NCI-H2227 (cell line): ENCODE measurements at regions not wholly inside any gene's neighbourhood (a gene's known extent, or its start where the extent isn't known, plus 50 kb on each side); places are given as distances from the start of the nearest gene placed in this dataset.

ENCODE experiments used
- DNase-seq: peaks from one replicate; lab custom pipeline; 2025; ENCODE audit not compliant: unreplicated experiment; lab: John Stamatoyannopoulos, UW

GRCh38 chr9:28293369-28294090 is 720.2 kb upstream of the C9orf72 start:
- no peak for DNase-seq

- no peak for DNase-seq
Observed at GRCh38 chr9:28301281-28301680, 728.0 kb upstream of the C9orf72 start.

GRCh38 chr9:28317745-28318144 is 744.5 kb upstream of the C9orf72 start:
- DNase-seq, result no peak

GRCh38 chr9:28318515-28318914 is 745.2 kb upstream of the C9orf72 start:
- no peak for DNase-seq

- DNase-seq, result no peak
Observed at GRCh38 chr9:28319981-28320380, 746.7 kb upstream of the C9orf72 start.

- DNase-seq, result no peak
Observed at GRCh38 chr9:28320616-28321015, 747.3 kb upstream of the C9orf72 start.

GRCh38 chr9:28329323-28329722 is 756.0 kb upstream of the C9orf72 start:
- DNase-seq, result no peak

GRCh38 chr9:28332648-28333047 is 759.4 kb upstream of the C9orf72 start:
- DNase-seq, result no peak

GRCh38 chr9:28341913-28342312 is 768.6 kb upstream of the C9orf72 start:
- no peak for DNase-seq

- DNase-seq, result no peak
Observed at GRCh38 chr9:28342815-28343338, 769.6 kb upstream of the C9orf72 start.

GRCh38 chr9:28363151-28363562 is 789.9 kb upstream of the C9orf72 start:
- no peak for DNase-seq

GRCh38 chr9:28365020-28365640 is 791.8 kb upstream of the C9orf72 start:
- DNase-seq, result no peak

GRCh38 chr9:28365728-28366127 is 792.4 kb upstream of the C9orf72 start:
- no peak for DNase-seq

- DNase-seq, result no peak
Observed at GRCh38 chr9:28378231-28378630, 805.0 kb upstream of the C9orf72 start.

- no peak for DNase-seq
Observed at GRCh38 chr9:28379082-28379481, 805.8 kb upstream of the C9orf72 start.

GRCh38 chr9:28389411-28389810 is 816.1 kb upstream of the C9orf72 start:
- DNase-seq, result no peak

GRCh38 chr9:28394774-28395173 is 821.5 kb upstream of the C9orf72 start:
- DNase-seq, result no peak

GRCh38 chr9:28396058-28396457 is 822.8 kb upstream of the C9orf72 start:
- no peak for DNase-seq

- no peak for DNase-seq
Observed at GRCh38 chr9:28407351-28407750, 834.1 kb upstream of the C9orf72 start.

- no peak for DNase-seq
Observed at GRCh38 chr9:28409919-28410318, 836.6 kb upstream of the C9orf72 start.

GRCh38 chr9:28410411-28410810 is 837.1 kb upstream of the C9orf72 start:
- DNase-seq, result no peak

- DNase-seq, result no peak
Observed at GRCh38 chr9:28413471-28413870, 840.2 kb upstream of the C9orf72 start.

GRCh38 chr9:28423255-28423654 is 850.0 kb upstream of the C9orf72 start:
- no peak for DNase-seq
